Liver (tissue), 8 donors: ENCODE measurements at regions not wholly inside any gene's neighbourhood (a gene's known extent, or its start where the extent isn't known, plus 50 kb on each side); places are given as distances from the start of the nearest gene placed in this dataset.

Experiments
- DNase-seq: peaks from one replicate; pipeline ENCODE4 v3.0.0-alpha.2; 2017; ENCODE audit warnings: low spot score
- H3K27ac ChIP-seq, 2 donors: one replicate each; pipeline ENCODE4 v1.7.0; 2013; ENCODE audit warnings: inconsistent platforms in 2 of 2, low read length in 2 of 2, control low read depth in 1 of 2, low read depth in 1 of 2, mild to moderate bottlenecking in 1 of 2
- H3K27me3 ChIP-seq, 4 donors: one replicate each; pipeline versions ENCODE4 v1.6.1 to v1.7.0; 2013; ENCODE audit warnings: low read length in 3 of 4, inconsistent platforms in 1 of 4, mild to moderate bottlenecking in 1 of 4, moderate library complexity in 1 of 4; ENCODE audit not compliant: control insufficient read depth in 4 of 4, insufficient read depth in 4 of 4
- H3K36me3 ChIP-seq, 4 donors: one replicate each; pipeline versions ENCODE4 v1.6.1 to v1.7.0; 2013; ENCODE audit warnings: low read length in 3 of 4, mild to moderate bottlenecking in 3 of 4, low read depth in 1 of 4, moderate library complexity in 1 of 4; ENCODE audit not compliant: control insufficient read depth in 4 of 4, insufficient read depth in 3 of 4
- H3K4me1 ChIP-seq, 4 donors: one replicate each; pipeline versions ENCODE4 v1.6.1 to v1.7.0; 2013; ENCODE audit warnings: low read length in 3 of 4, mild to moderate bottlenecking in 3 of 4, moderate library complexity in 1 of 4; ENCODE audit not compliant: control insufficient read depth in 4 of 4, insufficient read depth in 4 of 4
- H3K4me3 ChIP-seq, 3 donors: one replicate each; pipeline versions ENCODE4 v1.6.1 to v1.7.0; 2013; ENCODE audit warnings: low read length in 3 of 3, control low read depth in 1 of 3, low read depth in 1 of 3, mild to moderate bottlenecking in 1 of 3
- H3K9ac ChIP-seq, 2 donors: one replicate each; pipeline ENCODE4 v1.7.0; 2013; ENCODE audit warnings: low read length in 2 of 2, mild to moderate bottlenecking in 2 of 2, moderate library complexity in 2 of 2, control low read depth in 1 of 2, low read depth in 1 of 2
- H3K9me3 ChIP-seq, 4 donors: one replicate each; pipeline versions ENCODE4 v1.6.1 to v1.7.0; 2013; ENCODE audit warnings: low read length in 3 of 4; ENCODE audit not compliant: control insufficient read depth in 4 of 4
- ATF3 ChIP-seq: IDR thresholded peaks from 2 replicates; pipeline ENCODE4 v1.6.1; 2016; ENCODE audit warnings: antibody characterized with exemption
- CTCF ChIP-seq: fragments of 150-350 bp; IDR thresholded peaks from 2 replicates; pipeline ENCODE4 v1.5.1; 2017; ENCODE audit warnings: improper control_type of control experiment, low read depth, low read length; ENCODE audit not compliant: missing input control
- EGR1 ChIP-seq, 2 donors: IDR thresholded peaks; 2 replicates each; pipeline ENCODE4 v1.6.1; 2016 to 2018; ENCODE audit warnings: antibody characterized with exemption in 2 of 2, low read depth in 2 of 2
- FOXA1 ChIP-seq: IDR thresholded peaks from 2 replicates; pipeline ENCODE4 v1.6.1; 2016; ENCODE audit warnings: antibody characterized with exemption
- FOXA2 ChIP-seq: IDR thresholded peaks from 2 replicates; pipeline ENCODE4 v1.6.1; 2016; ENCODE audit warnings: antibody characterized with exemption
- GABPA ChIP-seq, 2 donors: IDR thresholded peaks in 1 of 2; conservative IDR thresholded peaks in 1 of 2; 2 replicates each; pipeline ENCODE4 v1.6.1; 2016; ENCODE audit warnings: antibody characterized with exemption in 2 of 2, mild to moderate bottlenecking in 1 of 2, moderate library complexity in 1 of 2
- HNF4A ChIP-seq, 2 donors: conservative IDR thresholded peaks; 2 replicates each; pipeline ENCODE4 v1.6.1; 2016; ENCODE audit warnings: antibody characterized with exemption in 2 of 2, mild to moderate bottlenecking in 2 of 2
- HNF4G ChIP-seq: IDR thresholded peaks from 2 replicates; pipeline ENCODE4 v1.6.1; 2016; ENCODE audit warnings: antibody characterized with exemption
- JUND ChIP-seq, 2 donors: IDR thresholded peaks; 2 replicates each; pipeline ENCODE4 v1.6.1; 2016; ENCODE audit warnings: antibody characterized with exemption in 2 of 2
- MAX ChIP-seq: IDR thresholded peaks from 2 replicates; pipeline ENCODE4 v1.6.1; 2016; ENCODE audit warnings: antibody characterized with exemption
- NR2F2 ChIP-seq: IDR thresholded peaks from 2 replicates; pipeline ENCODE4 v1.6.1; 2016; ENCODE audit warnings: antibody characterized with exemption
- RAD21 ChIP-seq, 2 donors: IDR thresholded peaks; 2 replicates each; pipeline ENCODE4 v1.6.1; 2016; ENCODE audit warnings: antibody characterized with exemption in 2 of 2, mild to moderate bottlenecking in 2 of 2
- REST ChIP-seq: IDR thresholded peaks from 2 replicates; pipeline ENCODE4 v1.6.1; 2016; ENCODE audit warnings: antibody characterized with exemption, mild to moderate bottlenecking
- RXRA ChIP-seq, 2 donors: IDR thresholded peaks; 2 replicates each; pipeline ENCODE4 v1.6.1; 2017 to 2018; ENCODE audit warnings: antibody characterized with exemption in 2 of 2, mild to moderate bottlenecking in 1 of 2
- SP1 ChIP-seq: IDR thresholded peaks from 2 replicates; pipeline ENCODE4 v1.6.1; 2018; ENCODE audit warnings: antibody characterized with exemption, mild to moderate bottlenecking
- TAF1 ChIP-seq: conservative IDR thresholded peaks from 2 replicates; pipeline ENCODE4 v1.6.1; 2016; ENCODE audit warnings: antibody characterized with exemption, mild to moderate bottlenecking
- YY1 ChIP-seq: IDR thresholded peaks from 2 replicates; pipeline ENCODE4 v1.6.1; 2016; ENCODE audit warnings: antibody characterized with exemption, mild to moderate bottlenecking
- ZBTB33 ChIP-seq: IDR thresholded peaks from 2 replicates; pipeline ENCODE4 v1.6.1; 2016; ENCODE audit warnings: antibody characterized with exemption
- WGBS: extraction: QIAGEN DNeasy Blood & Tissue Kit; methylation state at CpG from one replicate; pipeline ENCODE4 v1.1.7; 2013; 5-methylcytosine and 5-hydroxymethylcytosine counted together
- donor health status: healthy.
- donor health status: healthy.
- donor health status: healthy.
- donor health status: healthy.
- donor health status: healthy.

- DNase-seq = no peak
- TF ChIP-seq REST (no peak), FOXA2 (no peak), JUND (IDR thresholded peaks at IDR 0.05) (no peak), SP1 (no peak), ZBTB33 (no peak), EGR1 (IDR thresholded peaks at IDR 0.05; ENCODE audit: low read depth in 2 of 2) (no peak), YY1 (no peak)
Measured at GRCh38 chr20:60840971-60841370, 411.1 kb upstream of the CDH4 start.

GRCh38 chr20:60845146-60845545 is 406.9 kb upstream of the CDH4 start:
- no peak overlapping the region for H3K27ac ChIP-seq
- H3K27me3 ChIP-seq = peaks cover 0 to 8% (median 1%) of the 10 kb centered on the region in 4 donors
- no peak for DNase-seq
- TF ChIP-seq GABPA (IDR thresholded peaks at IDR 0.05 in 1 of 2, conservative IDR thresholded peaks at IDR 0.05 in 1 of 2) = no peak
- no peak for TF ChIP-seq REST
- TF ChIP-seq JUND (IDR thresholded peaks at IDR 0.05) = no peak
- TF ChIP-seq MAX = no peak
- TF ChIP-seq TAF1 = no peak
- TF ChIP-seq HNF4G = no peak
- no peak for TF ChIP-seq SP1
- TF ChIP-seq FOXA2 = no peak
- no peak for TF ChIP-seq RAD21 (IDR thresholded peaks at IDR 0.05)
- TF ChIP-seq YY1 = no peak
- no peak for TF ChIP-seq CTCF
- TF ChIP-seq HNF4A (conservative IDR thresholded peaks at IDR 0.05) = no peak
- no peak for TF ChIP-seq ZBTB33
- TF ChIP-seq NR2F2 = no peak
- no peak for TF ChIP-seq FOXA1
- no peak for TF ChIP-seq ATF3
- TF ChIP-seq RXRA (IDR thresholded peaks at IDR 0.05) = no peak
- no peak for TF ChIP-seq EGR1 (IDR thresholded peaks at IDR 0.05; ENCODE audit: low read depth in 2 of 2)
- no peak overlapping the region for H3K4me3 ChIP-seq
- no peaks in the 10 kb centered on the region for H3K4me1 ChIP-seq
- H3K9me3 ChIP-seq = peaks cover 0 to 2% (median under 1%) of the 10 kb centered on the region in 4 donors
- WGBS = 67% methylated on average over 4 of the region's 4 CpGs
- H3K9ac ChIP-seq = no peak overlapping the region
- H3K36me3 ChIP-seq = no peaks in the 10 kb centered on the region

More at GRCh38 chr20:60840971-60841370, 411.1 kb upstream of the CDH4 start:
- Histone ChIP-seq H3K4me3 (no peak overlapping the region), H3K9me3 (peaks cover 0 to 2% (median 0%) of the 10 kb centered on the region in 4 donors), H3K27ac (no peak overlapping the region), H3K9ac (no peak overlapping the region), H3K4me1 (no peaks in the 10 kb centered on the region), H3K36me3 (no peaks in the 10 kb centered on the region), H3K27me3 (peaks cover 0 to 7% (median 1%) of the 10 kb centered on the region in 4 donors)
- whole genome bisulfite sequencing = 73% methylated on average over 3 of the region's 3 CpGs
